ENCODE measurements at regions not wholly inside any gene's neighbourhood (a gene's known extent, or its start where the extent isn't known, plus 50 kb on each side); places are given as distances from the start of the nearest gene placed in this dataset.
A peak's percentile ranks its signal among the peaks of the same experiment; 100 is the strongest.

GRCh38 chr9:127553793-127554192, 58.3 kb upstream of the STXBP1 start:
- no peak for DNase-seq (ENCODE audit: low read depth in 2 of 2)

GRCh38 chr9:127554966-127555839, 56.9 kb upstream of the STXBP1 start:
- no peak for DNase-seq (ENCODE audit: low read depth in 2 of 2)

GRCh38 chr9:127555840-127556820, 55.9 kb upstream of the STXBP1 start:
- DNase-seq (ENCODE audit: low read depth in 2 of 2): peak; percentile 87 to 88

- DNase-seq (ENCODE audit: low read depth in 2 of 2): no peak
Measured at GRCh38 chr9:127556871-127557270, 55.2 kb upstream of the STXBP1 start.

GRCh38 chr9:127557466-127557869, 54.6 kb upstream of the STXBP1 start:
- DNase-seq (ENCODE audit: low read depth in 2 of 2): no peak

GRCh38 chr9:127557998-127558546, 54.0 kb upstream of the STXBP1 start:
- DNase-seq (ENCODE audit: low read depth in 2 of 2): no peak

GRCh38 chr9:127558581-127559246, 53.4 kb upstream of the STXBP1 start:
- no peak for DNase-seq (ENCODE audit: low read depth in 2 of 2)

GRCh38 chr9:127559247-127559680, 52.8 kb upstream of the STXBP1 start:
- no peak for DNase-seq (ENCODE audit: low read depth in 2 of 2)

- DNase-seq (ENCODE audit: low read depth in 2 of 2): peak; percentile 97
Measured at GRCh38 chr9:127561491-127562278, 50.4 kb upstream of the STXBP1 start.

All from fibroblast of skin of left quadriceps (primary cell).